ENCODE measurements at regions not wholly inside any gene's neighbourhood (a gene's known extent, or its start where the extent isn't known, plus 50 kb on each side); places are given as distances from the start of the nearest gene placed in this dataset.

- Histone ChIP-seq H3K9me2 (replicated peaks; ENCODE audit: low read length) (no peaks in the 10 kb centered on the region), H2AFZ (ENCODE audit: low read length) (no peak overlapping the region), H3F3A (ENCODE audit: low read length, unreplicated experiment) (no peaks in the 10 kb centered on the region), H3K27ac (ENCODE audit: low read length) (no peak overlapping the region), H3K36me3 (ENCODE audit: low read depth, low read length) (no peaks in the 10 kb centered on the region), H3K4me2 (ENCODE audit: low read length) (no peak overlapping the region), H3K79me2 (ENCODE audit: low read length) (no peaks in the 10 kb centered on the region), H3K4me3 (ENCODE audit: low read length) (no peak overlapping the region), H3K9me3 (ENCODE audit: low read length) (no peaks in the 10 kb centered on the region), H3K4me1 (ENCODE audit: insufficient read depth, low read length) (no peaks in the 10 kb centered on the region), H3K9ac (ENCODE audit: low read length) (no peak overlapping the region), H4K20me1 (ENCODE audit: low read length) (no peaks in the 10 kb centered on the region), H3K27me3 (ENCODE audit: low read length) (peaks cover 32% of the 10 kb centered on the region)
- POLR2A ChIA-PET (ENCODE audit: unreplicated experiment), result no interaction called here
- intact Hi-C loops (cut with micrococcal nuclease), result no loop called here
- no peak for ATAC-seq
- CTCF ChIA-PET, result no interaction called here
- TF ChIP-seq EZH2phosphoT487 (IDR thresholded peaks at IDR 0.05; ENCODE audit: borderline replicate concordance, low read length) (no peak), CTCF (conservative IDR thresholded peaks at IDR 0.05; ENCODE audit: low read depth, low read length) (no peak), EZH2 (IDR thresholded peaks at IDR 0.05; ENCODE audit: low read length, unreplicated experiment) (no peak)
- no peak for DNase-seq
- BruUV-seq (replicated peaks), result no TSS peak
These were observed 73.9 kb downstream of the RMI1 start for GRCh38 chr9:84054341-84055010.

GRCh38 chr9:84057662-84058061 lies 77.1 kb downstream of the RMI1 start:
- H3K9me2 ChIP-seq (replicated peaks; ENCODE audit: low read length), result no peaks in the 10 kb centered on the region
- H4K20me1 ChIP-seq (ENCODE audit: low read length), result no peaks in the 10 kb centered on the region
- DNase-seq (no peak), ATAC-seq (no peak)
- H3K79me2 ChIP-seq (ENCODE audit: low read length), result no peaks in the 10 kb centered on the region
- H3K9me3 ChIP-seq (ENCODE audit: low read length), result no peaks in the 10 kb centered on the region
- no TSS peak for BruUV-seq (replicated peaks)
- no peaks in the 10 kb centered on the region for H3K36me3 ChIP-seq (ENCODE audit: low read depth, low read length)
- POLR2A ChIA-PET (ENCODE audit: unreplicated experiment), result no interaction called here
- no peak overlapping the region for H3K4me2 ChIP-seq (ENCODE audit: low read length)
- peaks cover 36% of the 10 kb centered on the region for H3K27me3 ChIP-seq (ENCODE audit: low read length)
- no peaks in the 10 kb centered on the region for H3F3A ChIP-seq (ENCODE audit: low read length, unreplicated experiment)
- H3K4me3 ChIP-seq (ENCODE audit: low read length), result no peak overlapping the region
- H2AFZ ChIP-seq (ENCODE audit: low read length), result no peak overlapping the region
- CTCF ChIA-PET, result no interaction called here
- intact Hi-C loops (cut with micrococcal nuclease), result no loop called here
- no peaks in the 10 kb centered on the region for H3K4me1 ChIP-seq (ENCODE audit: insufficient read depth, low read length)
- H3K9ac ChIP-seq (ENCODE audit: low read length), result no peak overlapping the region
- TF ChIP-seq EZH2 (IDR thresholded peaks at IDR 0.05; ENCODE audit: low read length, unreplicated experiment) (no peak), EZH2phosphoT487 (IDR thresholded peaks at IDR 0.05; ENCODE audit: borderline replicate concordance, low read length) (no peak), CTCF (conservative IDR thresholded peaks at IDR 0.05; ENCODE audit: low read depth, low read length) (no peak)
- no peak overlapping the region for H3K27ac ChIP-seq (ENCODE audit: low read length)

- Histone ChIP-seq H3F3A (ENCODE audit: low read length, unreplicated experiment) (no peaks in the 10 kb centered on the region), H2AFZ (ENCODE audit: low read length) (no peak overlapping the region), H4K20me1 (ENCODE audit: low read length) (no peaks in the 10 kb centered on the region), H3K9ac (ENCODE audit: low read length) (no peak overlapping the region), H3K9me2 (replicated peaks; ENCODE audit: low read length) (no peaks in the 10 kb centered on the region), H3K9me3 (ENCODE audit: low read length) (no peaks in the 10 kb centered on the region), H3K4me2 (ENCODE audit: low read length) (no peak overlapping the region), H3K79me2 (ENCODE audit: low read length) (no peaks in the 10 kb centered on the region), H3K4me1 (ENCODE audit: insufficient read depth, low read length) (no peaks in the 10 kb centered on the region), H3K36me3 (ENCODE audit: low read depth, low read length) (no peaks in the 10 kb centered on the region), H3K4me3 (ENCODE audit: low read length) (no peak overlapping the region), H3K27ac (ENCODE audit: low read length) (no peak overlapping the region), H3K27me3 (ENCODE audit: low read length) (peaks cover 29% of the 10 kb centered on the region)
- no peak for ATAC-seq
- BruUV-seq (replicated peaks), result no TSS peak
- no peak for TF ChIP-seq CTCF (conservative IDR thresholded peaks at IDR 0.05; ENCODE audit: low read depth, low read length)
- no peak for TF ChIP-seq EZH2 (IDR thresholded peaks at IDR 0.05; ENCODE audit: low read length, unreplicated experiment)
- no peak for TF ChIP-seq EZH2phosphoT487 (IDR thresholded peaks at IDR 0.05; ENCODE audit: borderline replicate concordance, low read length)
- CTCF ChIA-PET, result no interaction called here
- no peak for DNase-seq
- intact Hi-C loops (cut with micrococcal nuclease), result no loop called here
- POLR2A ChIA-PET (ENCODE audit: unreplicated experiment), result no interaction called here
These were observed 79.3 kb downstream of the RMI1 start for GRCh38 chr9:84059936-84060335.
